SU-DHL-6 (cell line): ENCODE measurements at regions not wholly inside any gene's neighbourhood (a gene's known extent, or its start where the extent isn't known, plus 50 kb on each side); places are given as distances from the start of the nearest gene placed in this dataset.

Experiments used
- CTCF ChIP-seq: fragments of 200-600 bp; sonication (generic); IDR thresholded peaks from one replicate; pipeline ENCODE4 v1.5.1; 2017; ENCODE audit warnings: antibody characterized with exemption, mild to moderate bottlenecking, low read length, moderate library complexity; ENCODE audit not compliant: insufficient read depth, poor library complexity, severe bottlenecking
- EZH2phosphoT487 ChIP-seq: fragments of 200-600 bp; sonication (generic), shearing (Covaris generic); conservative IDR thresholded peaks from 2 replicates; pipeline ENCODE4 v1.6.1; 2018; ENCODE audit warnings: mild to moderate bottlenecking, antibody characterized with exemption, low read length, moderate library complexity, mixed read lengths

GRCh38 chr7:46396481-46396880 lies 475.4 kb upstream of the IGFBP3 start:
- no peak for TF ChIP-seq CTCF
- no peak for TF ChIP-seq EZH2phosphoT487
